ENCODE measurements at regions not wholly inside any gene's neighbourhood (a gene's known extent, or its start where the extent isn't known, plus 50 kb on each side); places are given as distances from the start of the nearest gene placed in this dataset.

DNA sequence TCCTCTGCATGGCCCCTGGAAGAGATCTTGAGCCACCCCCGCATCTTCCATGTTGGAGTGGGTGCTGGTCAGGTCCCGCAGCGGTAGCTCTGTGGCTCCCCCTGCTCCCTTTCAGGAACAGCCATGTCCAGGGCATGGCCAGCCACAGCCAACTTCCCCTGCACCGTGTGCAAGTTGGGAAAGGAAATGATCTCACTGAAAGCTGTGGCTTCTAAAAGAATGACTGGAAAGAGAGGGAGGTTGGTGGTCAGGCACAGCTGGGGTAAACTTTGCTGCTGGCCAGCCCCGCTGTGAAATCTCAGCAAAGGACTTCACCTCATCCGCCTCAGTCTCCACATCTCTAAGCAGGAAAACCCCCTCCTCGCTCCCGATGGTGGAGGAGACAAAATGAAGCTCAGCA is 153.6 kb upstream of the CST7 start:
- TF ChIP-seq POLR2A (IDR thresholded peaks at IDR 0.05; ENCODE audit: low read length) (no peak), GATA1 (IDR thresholded peaks at IDR 0.05; ENCODE audit: low read depth, low read length) (no peak)
- no peak for DNase-seq

DNA sequence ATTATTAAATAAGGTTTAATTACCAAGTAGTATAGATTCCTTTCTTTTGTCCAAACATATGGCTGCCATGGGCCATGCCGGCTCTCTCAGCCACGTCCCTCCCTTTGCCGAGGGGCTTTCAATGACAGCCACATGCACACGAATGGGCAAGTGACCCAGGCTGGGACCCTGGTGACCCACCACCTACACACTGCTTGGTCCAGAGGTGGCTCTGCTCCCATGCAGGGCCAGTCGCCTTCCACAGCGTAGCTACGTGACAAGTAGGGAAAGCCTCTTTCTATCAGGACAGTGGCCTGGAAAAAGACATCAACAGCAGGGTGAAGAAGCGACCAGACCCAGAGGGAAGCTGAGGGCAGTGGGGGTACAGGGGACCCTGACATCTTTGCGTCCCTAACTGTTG is 152.8 kb upstream of the CST7 start:
- DNase-seq = no peak
- TF ChIP-seq POLR2A (IDR thresholded peaks at IDR 0.05; ENCODE audit: low read length) (no peak), GATA1 (IDR thresholded peaks at IDR 0.05; ENCODE audit: low read depth, low read length) (no peak)

DNA sequence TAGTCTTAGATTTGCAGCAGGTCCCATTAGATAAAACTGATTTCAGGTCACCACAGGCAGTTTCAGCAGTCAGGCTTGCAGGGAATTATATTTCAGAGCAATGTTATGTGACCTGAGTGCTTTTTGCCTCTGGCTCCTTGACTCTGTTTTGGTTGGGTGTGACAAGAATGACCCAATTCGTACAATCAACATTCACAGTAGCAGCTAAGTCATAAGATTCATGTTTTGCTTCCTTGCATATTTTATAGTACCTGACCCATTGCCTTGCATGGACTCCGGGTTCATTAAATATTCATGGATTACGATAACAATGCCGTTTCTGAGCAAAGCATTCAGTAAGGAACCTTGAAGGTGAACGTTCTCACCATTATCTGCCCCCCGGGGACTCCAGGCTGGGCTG is 152.0 kb upstream of the CST7 start:
- TF ChIP-seq GATA1 (IDR thresholded peaks at IDR 0.05; ENCODE audit: low read depth, low read length) = no peak
- no peak for TF ChIP-seq POLR2A (IDR thresholded peaks at IDR 0.05; ENCODE audit: low read length)
- no peak for DNase-seq

DNA sequence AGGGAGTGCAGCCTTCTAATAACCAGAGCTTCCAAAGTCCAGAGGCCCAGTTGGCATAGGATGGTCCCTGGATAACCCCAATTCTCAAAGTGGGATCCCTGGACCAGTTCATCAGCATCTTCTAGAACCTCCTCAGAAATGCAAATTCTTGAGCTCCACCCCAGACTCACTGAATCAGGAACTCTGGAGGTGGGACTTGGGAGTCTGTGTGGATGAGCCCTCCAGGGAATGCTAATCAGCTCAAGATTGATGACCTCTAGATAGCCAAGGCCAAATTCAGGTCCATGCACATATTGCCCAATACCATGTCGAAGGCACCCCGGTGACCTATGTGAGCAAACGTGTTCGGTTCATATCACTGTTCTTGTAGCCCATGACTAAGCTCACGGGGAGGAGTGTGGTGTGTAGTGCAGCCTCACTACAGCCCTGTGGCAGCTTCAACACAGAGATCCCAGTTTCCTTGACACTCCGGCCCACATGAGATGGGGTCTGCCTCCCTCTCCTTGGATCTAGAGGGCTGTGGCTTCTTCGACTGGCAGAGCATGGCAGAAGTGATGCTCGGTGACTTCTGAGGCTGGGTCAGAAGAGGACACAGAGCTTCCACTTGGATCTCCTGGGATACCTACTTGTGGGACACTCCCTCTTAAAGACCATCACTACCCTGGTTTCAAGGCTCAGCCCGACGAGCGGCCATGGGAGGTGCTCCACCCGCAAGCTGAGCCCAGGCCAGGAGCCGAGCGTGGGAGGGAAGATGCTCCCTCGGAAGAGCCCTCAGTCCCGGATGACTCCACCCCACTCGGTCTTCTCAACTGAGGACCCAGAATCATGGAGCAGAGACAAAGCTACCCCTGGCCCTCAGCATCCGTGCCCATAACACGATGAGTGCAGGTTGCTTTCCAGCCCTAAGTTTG is 151.1 kb upstream of the CST7 start:
- DNase-seq = no peak
- TF ChIP-seq POLR2A (IDR thresholded peaks at IDR 0.05; ENCODE audit: low read length) (no peak), GATA1 (IDR thresholded peaks at IDR 0.05; ENCODE audit: low read depth, low read length) (no peak)

DNA sequence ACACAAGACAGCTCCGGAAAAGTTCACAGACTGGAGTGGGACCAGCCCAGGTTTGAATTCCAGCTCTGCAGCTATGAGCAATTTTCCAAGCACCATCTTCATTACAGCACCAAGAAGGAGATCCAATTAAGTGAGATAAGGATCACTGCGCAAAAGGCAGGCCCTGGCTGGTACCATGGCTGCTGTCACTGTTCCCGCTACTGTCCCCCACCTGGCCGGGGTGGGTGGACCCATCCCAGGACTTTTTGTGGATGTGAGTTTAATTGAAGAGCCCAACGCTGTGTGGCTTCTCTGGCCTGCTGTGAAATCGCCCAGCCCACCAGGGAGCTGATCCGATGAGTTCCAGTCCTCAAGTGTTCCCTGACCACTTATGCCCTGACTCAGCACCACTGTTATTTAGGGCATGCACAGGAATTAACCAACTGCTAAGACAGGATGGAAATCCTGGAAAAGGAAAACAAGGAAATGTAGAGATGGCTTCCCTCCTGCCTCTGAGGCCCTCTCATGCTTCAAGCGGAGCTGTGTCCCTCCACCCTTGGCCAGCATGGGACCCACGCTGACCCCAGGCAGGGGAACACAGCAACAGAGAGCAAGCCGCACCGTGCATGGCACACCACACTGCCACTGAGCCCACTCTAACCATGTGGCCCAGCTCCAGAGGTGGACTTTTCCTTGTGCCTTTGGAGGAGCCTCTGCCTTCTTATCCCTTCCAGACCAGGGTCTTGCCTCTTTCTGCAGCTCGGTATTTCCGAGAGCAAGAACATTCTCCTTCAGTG is 150.0 kb upstream of the CST7 start:
- DNase-seq = no peak
- TF ChIP-seq GATA1 (IDR thresholded peaks at IDR 0.05; ENCODE audit: low read depth, low read length) (no peak), POLR2A (IDR thresholded peaks at IDR 0.05; ENCODE audit: low read length) (no peak)

DNA sequence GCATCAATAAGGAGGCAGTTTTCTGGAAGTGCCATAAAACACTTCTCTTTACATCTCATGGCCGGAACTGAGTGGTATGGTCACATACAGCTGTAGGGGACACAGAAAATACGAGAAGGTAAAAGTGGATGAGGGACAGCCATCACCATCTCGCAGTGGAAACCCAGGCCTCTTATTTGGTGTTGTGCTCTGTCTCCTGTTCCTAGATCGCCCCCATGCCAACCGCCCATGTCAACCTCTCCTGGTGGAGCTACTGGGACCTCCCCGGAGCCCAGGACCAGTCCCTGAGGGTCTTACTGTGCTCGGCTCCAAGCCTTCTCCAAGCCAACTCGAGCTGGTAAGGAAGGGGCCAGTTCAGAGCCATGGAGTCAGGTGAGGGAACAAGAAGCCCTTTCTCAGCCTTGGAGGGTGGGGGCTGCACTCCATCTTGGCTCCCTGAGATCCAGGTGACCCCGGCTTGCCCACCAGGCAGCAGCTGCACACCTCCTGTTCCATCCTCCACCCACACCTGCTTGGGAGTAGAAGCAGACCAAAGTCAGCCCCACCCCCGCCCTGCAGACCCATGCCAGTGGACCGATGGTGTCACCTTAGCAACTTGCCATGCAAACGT is 149.0 kb upstream of the CST7 start:
- TF ChIP-seq GATA1 (IDR thresholded peaks at IDR 0.05; ENCODE audit: low read depth, low read length) (no peak), POLR2A (IDR thresholded peaks at IDR 0.05; ENCODE audit: low read length) (no peak)
- DNase-seq = no peak

DNA sequence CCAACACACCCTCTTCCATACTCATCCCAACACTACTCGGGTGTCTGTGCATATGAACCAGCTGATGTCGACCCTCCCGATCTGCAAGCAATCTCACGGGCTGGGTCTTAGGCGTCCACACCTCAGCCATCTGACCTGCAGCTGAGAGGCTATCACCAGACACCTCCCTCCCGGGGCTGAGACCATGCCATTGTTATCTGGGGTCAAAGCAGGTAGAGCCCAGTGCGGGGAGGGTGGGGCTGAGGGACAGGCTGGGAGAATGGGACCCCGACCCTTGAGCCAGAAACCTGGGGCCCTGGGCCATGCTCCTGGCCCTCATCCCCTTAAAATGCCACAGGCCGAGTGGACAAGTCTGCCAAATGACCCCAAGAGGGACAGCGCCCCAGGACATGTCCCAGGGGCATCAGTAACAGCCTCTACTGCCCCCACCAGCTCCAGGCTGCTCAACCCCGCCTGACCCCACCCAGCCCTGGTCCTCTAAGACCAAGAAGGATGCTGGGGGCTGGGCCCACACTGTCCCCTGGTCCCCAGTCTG is 146.7 kb upstream of the CST7 start:
- no peak for TF ChIP-seq GATA1 (IDR thresholded peaks at IDR 0.05; ENCODE audit: low read depth, low read length)
- TF ChIP-seq POLR2A (IDR thresholded peaks at IDR 0.05; ENCODE audit: low read length) = no peak

DNA sequence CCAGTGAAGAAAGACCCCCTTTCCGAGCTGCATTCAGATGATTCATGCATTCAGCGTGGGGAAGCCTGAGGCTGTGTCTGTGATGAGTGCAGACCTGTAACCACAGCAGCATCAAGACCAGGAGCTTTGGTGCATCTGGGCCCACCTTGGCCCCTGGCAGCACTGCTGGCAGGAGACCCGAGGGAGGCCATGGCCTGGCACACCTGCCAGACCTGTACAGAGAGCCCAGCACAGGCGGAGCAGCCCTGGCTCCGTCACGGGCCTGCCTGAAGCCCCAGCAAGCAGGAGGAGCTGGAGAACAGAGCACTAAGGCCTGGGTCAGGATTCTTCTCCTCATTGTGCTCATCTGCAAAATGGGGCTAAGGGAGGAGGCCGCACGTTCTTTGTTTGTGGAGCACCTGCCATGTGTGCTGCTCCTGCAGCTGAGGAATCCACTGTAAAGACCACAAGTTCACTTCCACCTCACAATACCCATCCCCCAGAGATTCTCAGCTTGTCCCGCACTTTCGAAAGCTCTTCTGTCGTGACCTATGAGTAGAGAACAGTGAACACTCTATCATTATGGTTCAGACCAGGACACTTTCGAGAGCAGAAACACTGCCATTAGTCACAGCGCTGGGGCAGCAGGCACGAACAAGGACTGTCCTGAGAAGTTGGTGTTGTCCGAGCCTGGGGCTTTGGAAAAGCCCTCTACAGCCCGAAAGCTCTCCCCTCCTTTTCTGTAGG is 144.4 kb upstream of the CST7 start:
- TF ChIP-seq POLR2A (IDR thresholded peaks at IDR 0.05; ENCODE audit: low read length) (no peak), GATA1 (IDR thresholded peaks at IDR 0.05; ENCODE audit: low read depth, low read length) (no peak)
- no peak for DNase-seq

More for the DNA sequence above, 146.7 kb upstream of the CST7 start:
- no peak for DNase-seq

DNA sequence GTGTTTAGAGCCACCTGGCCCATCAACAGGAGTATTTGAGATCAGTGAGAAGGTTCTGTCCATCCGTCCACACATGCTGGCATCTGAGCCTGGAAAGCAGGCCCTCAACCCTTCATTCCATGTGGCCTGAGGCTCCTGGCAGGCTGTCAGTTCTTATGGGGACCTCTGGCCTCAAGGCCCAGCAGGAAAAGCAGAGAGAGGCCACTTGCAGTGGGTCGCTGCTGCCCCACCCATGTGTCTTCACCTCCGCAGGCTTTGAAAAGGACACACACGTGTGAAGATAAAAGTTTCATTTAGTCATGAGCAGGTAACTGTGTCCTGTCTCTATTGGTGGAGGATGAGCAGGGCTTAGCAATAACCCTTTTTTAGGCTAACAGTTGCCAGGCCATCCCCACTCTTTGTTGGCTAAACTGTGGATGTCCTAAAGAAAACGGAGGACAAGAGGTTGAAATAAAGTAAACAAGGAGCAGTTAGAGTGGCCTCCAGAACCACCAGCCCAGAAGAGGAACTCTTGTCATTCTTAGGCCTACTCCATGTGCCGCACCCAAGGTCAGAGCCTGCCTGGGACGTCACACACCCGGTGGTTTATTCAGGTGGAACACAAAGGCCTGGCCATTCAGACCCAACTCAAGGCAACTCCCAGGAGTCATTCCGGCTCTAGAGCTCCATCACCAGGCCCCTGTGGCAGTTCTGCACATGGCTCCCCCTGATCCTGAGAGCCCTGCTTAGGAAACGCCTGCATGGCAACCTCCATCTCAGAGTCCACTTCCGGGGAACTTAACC is 143.4 kb upstream of the CST7 start:
- DNase-seq = no peak
- TF ChIP-seq POLR2A (IDR thresholded peaks at IDR 0.05; ENCODE audit: low read length) (no peak), GATA1 (IDR thresholded peaks at IDR 0.05; ENCODE audit: low read depth, low read length) (no peak)

DNA sequence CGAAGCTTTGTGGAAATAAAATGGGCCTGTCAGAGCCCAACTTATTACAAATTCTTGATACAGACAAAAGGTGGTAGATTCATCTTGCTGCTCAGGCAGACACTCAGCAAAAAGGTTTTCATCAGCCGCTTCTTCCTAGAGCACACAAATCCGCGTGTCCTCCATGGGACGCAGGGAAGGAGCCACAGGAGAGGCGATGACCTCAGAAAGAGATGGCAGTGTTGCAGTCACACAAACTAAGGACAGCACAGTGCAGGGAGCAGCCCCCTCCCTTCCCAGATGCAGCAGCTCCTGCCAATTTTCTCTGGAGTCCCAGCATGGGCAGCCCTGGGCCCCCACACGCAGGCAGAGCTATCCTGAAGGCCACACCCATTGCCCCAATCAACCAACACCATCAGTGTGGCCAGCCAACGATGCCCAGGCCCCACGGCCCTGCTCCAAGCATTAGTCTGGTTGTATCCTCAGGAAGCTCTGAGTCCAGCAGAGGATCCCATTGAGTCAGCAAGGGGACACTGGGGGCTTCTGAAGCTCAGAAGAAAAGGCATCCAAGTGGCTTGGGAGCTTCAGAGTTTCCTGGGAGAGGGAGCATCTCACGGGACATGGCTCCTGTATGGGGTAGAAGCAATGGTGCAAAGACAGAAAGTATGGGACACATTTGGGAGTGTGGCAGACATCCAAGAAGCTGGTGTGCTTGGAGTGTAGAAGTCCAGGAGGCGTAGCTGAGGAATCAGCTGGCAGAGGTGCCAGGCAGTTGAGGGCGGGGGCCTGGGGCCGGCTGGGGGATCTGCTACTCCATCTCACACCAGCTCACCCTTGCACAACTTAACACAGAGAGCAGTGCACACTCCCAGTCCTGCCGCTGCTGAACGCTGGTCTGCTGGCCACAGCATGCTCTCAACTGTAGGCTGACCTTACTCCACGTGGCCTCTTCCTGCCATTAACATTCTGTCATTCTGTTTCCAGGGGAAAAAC is 142.1 kb upstream of the CST7 start:
- TF ChIP-seq POLR2A (IDR thresholded peaks at IDR 0.05; ENCODE audit: low read length) = no peak
- TF ChIP-seq GATA1 (IDR thresholded peaks at IDR 0.05; ENCODE audit: low read depth, low read length) = no peak
- DNase-seq = no peak

DNA sequence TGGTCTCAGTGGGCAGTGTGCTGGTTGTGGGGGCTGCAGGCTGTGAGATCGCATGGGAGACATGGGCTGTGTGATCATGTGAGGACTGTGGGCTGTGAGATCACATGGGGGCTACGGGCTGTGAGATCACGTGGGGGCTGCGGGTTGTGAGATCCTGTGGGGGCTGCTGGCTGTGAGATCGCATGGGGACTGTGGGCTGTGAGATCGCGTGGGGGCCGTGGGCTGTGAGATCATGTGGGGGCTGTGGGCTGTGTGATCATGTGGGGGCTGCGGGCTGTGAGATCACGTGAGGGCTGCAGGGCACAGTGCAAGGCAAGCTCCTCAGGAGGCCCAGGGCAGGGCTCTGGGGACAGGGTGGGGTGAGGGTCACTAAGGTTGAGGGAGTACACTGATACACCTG is 140.5 kb upstream of the CST7 start:
- DNase-seq = no peak
- TF ChIP-seq GATA1 (IDR thresholded peaks at IDR 0.05; ENCODE audit: low read depth, low read length) = no peak
- TF ChIP-seq POLR2A (IDR thresholded peaks at IDR 0.05; ENCODE audit: low read length) = no peak

DNA sequence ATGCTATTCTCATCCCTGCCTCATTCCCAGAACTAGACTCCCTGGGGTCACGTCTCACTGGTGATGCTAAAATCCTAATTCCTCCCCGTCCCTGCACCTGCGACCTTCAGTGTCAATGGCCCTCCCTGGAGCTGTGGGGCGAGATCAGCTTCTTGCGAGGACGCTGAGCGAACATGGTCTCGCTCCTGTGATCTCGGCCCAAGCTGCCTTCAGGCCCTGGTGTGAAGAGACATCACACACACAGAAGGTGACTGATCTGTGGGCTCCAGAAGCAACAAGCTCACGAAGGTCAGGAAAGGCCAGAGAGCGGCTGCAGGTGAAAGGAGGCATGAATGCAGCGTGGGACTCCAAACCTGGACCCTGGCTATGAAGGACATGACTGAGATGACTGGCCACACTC is 139.5 kb upstream of the CST7 start:
- DNase-seq = no peak
- TF ChIP-seq GATA1 (IDR thresholded peaks at IDR 0.05; ENCODE audit: low read depth, low read length) (no peak), POLR2A (IDR thresholded peaks at IDR 0.05; ENCODE audit: low read length) (no peak)

All from erythroblast (primary cell).